GM12878 (cell line): ENCODE measurements at regions not wholly inside any gene's neighbourhood (a gene's known extent, or its start where the extent isn't known, plus 50 kb on each side); places are given as distances from the start of the nearest gene placed in this dataset.

Experiments used
- ATAC-seq: fragments of 200-7000 bp; cut with Tn5 transposase; 3 replicates; pipeline ENCODE4 v1.9.1; 2020; ENCODE audit warnings: mild to moderate bottlenecking, moderate library complexity
- BruUV-seq: library from RNA; stranded (reverse); fragments of 400-500 nt; replicated peaks from 2 replicates; lab custom pipeline; 2021; lab: Mats Ljungman, UMichigan
- CTCF ChIA-PET: fragments of 300-600 bp; sonication (Branson Sonifier 250); formaldehyde crosslinking; extraction: SDS; loops from one replicate; lab custom pipeline; 2021; ENCODE audit warnings: inconsistent platforms; lab: Yijun Ruan, JAX
- POLR2A ChIA-PET: fragments of 350-600 bp; formaldehyde crosslinking; extraction: SDS; loops from one replicate; lab custom pipeline; 2021; ENCODE audit warnings: inconsistent platforms; lab: Charles Lee
- RAD21 ChIA-PET: fragments of 300-600 bp; sonication (Branson Sonifier 250); formaldehyde crosslinking; loops from one replicate; lab custom pipeline; 2023; ENCODE audit warnings: antibody characterized with exemption; ENCODE audit not compliant: unreplicated experiment; lab: Charles Lee
- SMC1A ChIA-PET: fragments of 300-600 bp; sonication (Branson Sonifier 250); formaldehyde crosslinking; loops from one replicate; lab custom pipeline; 2023; ENCODE audit not compliant: unreplicated experiment, uncharacterized antibody; lab: Charles Lee
- DNase-seq: peaks from one replicate; pipeline ENCODE4 v3.0.0-alpha.2; 2011; ENCODE audit warnings: low read depth, low spot score
- FAIRE-seq: peaks from 3 replicates; lab custom pipeline; 2011; peaks lifted over from hg19 to GRCh38; lab: Jason Lieb, UNC
- H2AFZ ChIP-seq: 2 replicates; pipeline ENCODE4 v1.6.0; 2011; ENCODE audit warnings: low read depth, low read length, control low read depth; ENCODE audit not compliant: control insufficient read depth
- H3K27ac ChIP-seq: 2 replicates; pipeline ENCODE4 v1.5.1; 2011; ENCODE audit warnings: control low read depth; ENCODE audit not compliant: control insufficient read depth, insufficient read depth
- H3K27me3 ChIP-seq, 2 experiments: replicated peaks in 1 of 2; 2 replicates each; pipeline versions ENCODE4 v1.6.0 to v1.6.1; 2011; ENCODE audit warnings: low read length in 1 of 2; ENCODE audit not compliant: control insufficient read depth in 2 of 2, insufficient read depth in 2 of 2
- H3K36me3 ChIP-seq, 2 experiments: 2 replicates each; pipeline ENCODE4 v1.5.1; 2011; ENCODE audit warnings: low read length in 1 of 2; ENCODE audit not compliant: control insufficient read depth in 2 of 2, insufficient read depth in 2 of 2
- H3K4me1 ChIP-seq: 2 replicates; pipeline ENCODE4 v1.6.1; 2011; ENCODE audit warnings: mild to moderate bottlenecking, low read length, moderate library complexity, mixed read lengths; ENCODE audit not compliant: control insufficient read depth, insufficient read depth
- H3K4me2 ChIP-seq: 2 replicates; pipeline ENCODE4 v1.6.0; 2011; ENCODE audit warnings: control low read depth; ENCODE audit not compliant: control insufficient read depth, insufficient read depth
- H3K4me3 ChIP-seq: fragments of 200-600 bp; sonication (generic); 2 replicates; pipeline ENCODE4 v1.5.1; 2016
- H3K79me2 ChIP-seq: 2 replicates; pipeline ENCODE4 v1.6.0; 2011; ENCODE audit warnings: low read length; ENCODE audit not compliant: control insufficient read depth, insufficient read depth
- H3K9ac ChIP-seq: 2 replicates; pipeline ENCODE4 v1.8.0; 2011; ENCODE audit warnings: low read length, control low read depth, mixed read lengths; ENCODE audit not compliant: control insufficient read depth, insufficient read depth
- H3K9me3 ChIP-seq: replicated peaks from 3 replicates; pipeline ENCODE4 v1.5.1; 2011; ENCODE audit warnings: mild to moderate bottlenecking, low read length; ENCODE audit not compliant: control insufficient read depth, insufficient read depth
- H4K20me1 ChIP-seq: 2 replicates; pipeline ENCODE4 v1.6.0; 2011; ENCODE audit not compliant: control insufficient read depth, insufficient read depth
- CREM ChIP-seq: IDR thresholded peaks from 2 replicates; pipeline ENCODE4 v1.6.1; 2014; ENCODE audit warnings: antibody characterized with exemption, low read depth
- DPF2 ChIP-seq: fragments of 450-650 bp; IDR thresholded peaks from 2 replicates; pipeline ENCODE4 v1.6.1; 2017; ENCODE audit warnings: mild to moderate bottlenecking
- EED ChIP-seq: sonication (generic); IDR thresholded peaks from 2 replicates; pipeline ENCODE4 v1.6.1; 2016; ENCODE audit warnings: antibody characterized with exemption, low read depth
- FOXM1 ChIP-seq: IDR thresholded peaks from 2 replicates; pipeline ENCODE4 v1.6.1; 2012; ENCODE audit warnings: low read depth, mild to moderate bottlenecking, inconsistent platforms, low read length, moderate library complexity
- HCFC1 ChIP-seq: fragments of 150-350 bp; IDR thresholded peaks from 2 replicates; pipeline ENCODE4 v1.6.1; 2014; ENCODE audit warnings: low read length
- JUNB ChIP-seq: IDR thresholded peaks from 2 replicates; pipeline ENCODE4 v1.6.1; 2016; ENCODE audit warnings: antibody characterized with exemption, mild to moderate bottlenecking
- MEF2B ChIP-seq: fragments of 450-650 bp; IDR thresholded peaks from 2 replicates; pipeline ENCODE4 v1.6.1; 2018; ENCODE audit warnings: mild to moderate bottlenecking, moderate library complexity; ENCODE audit not compliant: partially characterized antibody, poor library complexity, severe bottlenecking
- POLR2AphosphoS2 ChIP-seq: IDR thresholded peaks from 2 replicates; pipeline ENCODE4 v1.6.1; 2011; ENCODE audit warnings: low read depth, mild to moderate bottlenecking, low read length, improper control_type of control experiment, moderate library complexity
- POU2F2 ChIP-seq: IDR thresholded peaks from 3 replicates; pipeline ENCODE4 v1.6.1; 2011; ENCODE audit warnings: low read depth, mild to moderate bottlenecking, low read length, borderline replicate concordance
- WGBS: methylation state at CpG from one replicate; pipeline ENCODE4 v1.1.6; 2016; ENCODE audit warnings: low lambda C conversion rate; ENCODE audit not compliant: insufficient replicate concordance, insufficient coverage; ENCODE audit errors: missing lambda C conversion rate; 5-methylcytosine and 5-hydroxymethylcytosine counted together
- in situ Hi-C: fragments of 300-500 bp; cut with MboI; formaldehyde crosslinking; loops from 9 replicates; pipeline ENCODE4 v1.14.3; 2018; ENCODE audit warnings: mixed read lengths
- intact Hi-C: fragments of 100-400 bp; cut with micrococcal nuclease; formaldehyde crosslinking; loops from one replicate; pipeline ENCODE4 v1.14.2; 2022; ENCODE audit not compliant: unreplicated experiment
- TF ChIP-seq, protein P1 (sequence below): IDR thresholded peaks from 2 replicates; pipeline ENCODE4 v1.6.1; 2012; ENCODE audit warnings: improper control_type of control experiment, low read depth, low read length; ENCODE audit not compliant: insufficient replicate concordance
- TF ChIP-seq, protein P2 (sequence below): fragments of 450-650 bp; formaldehyde crosslinking; IDR thresholded peaks from 2 replicates; pipeline ENCODE4 v1.4.0; 2022; ENCODE audit warnings: mild to moderate bottlenecking, moderate library complexity
- TF ChIP-seq, protein P3 (sequence below), 3 experiments: IDR thresholded peaks in 2 of 3; conservative IDR thresholded peaks in 1 of 3; 2 replicates each; pipeline ENCODE4 v1.5.1; 2011; ENCODE audit warnings: low read depth in 3 of 3, low read length in 3 of 3, mild to moderate bottlenecking in 3 of 3, control low read depth in 2 of 3, moderate library complexity in 2 of 3, inconsistent platforms in 1 of 3, mixed read lengths in 1 of 3; ENCODE audit not compliant: control insufficient read depth in 2 of 3, insufficient read depth in 1 of 3; ENCODE audit errors: extremely low read depth in 1 of 3

DNA sequence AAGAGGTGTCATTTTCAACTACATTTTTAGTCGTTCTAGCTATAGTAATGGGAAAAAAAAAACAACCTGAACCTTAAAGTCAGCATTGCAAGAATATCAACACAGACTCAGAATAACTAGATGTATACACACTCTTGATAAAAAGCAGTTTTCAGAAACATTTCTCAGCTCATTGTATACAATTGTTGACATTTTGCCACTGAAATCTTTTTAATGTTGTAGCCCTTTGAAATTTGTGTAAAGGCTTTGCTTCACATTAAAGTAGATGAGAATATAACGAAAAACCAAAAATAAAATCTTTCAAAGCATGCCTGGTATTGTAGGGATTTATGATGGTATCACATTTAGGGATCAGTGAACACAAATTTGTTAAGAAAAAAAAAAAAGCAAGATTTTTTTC, 87.2 kb upstream of the SLC10A2 start (continued):
- TF ChIP-seq, protein P1, sequence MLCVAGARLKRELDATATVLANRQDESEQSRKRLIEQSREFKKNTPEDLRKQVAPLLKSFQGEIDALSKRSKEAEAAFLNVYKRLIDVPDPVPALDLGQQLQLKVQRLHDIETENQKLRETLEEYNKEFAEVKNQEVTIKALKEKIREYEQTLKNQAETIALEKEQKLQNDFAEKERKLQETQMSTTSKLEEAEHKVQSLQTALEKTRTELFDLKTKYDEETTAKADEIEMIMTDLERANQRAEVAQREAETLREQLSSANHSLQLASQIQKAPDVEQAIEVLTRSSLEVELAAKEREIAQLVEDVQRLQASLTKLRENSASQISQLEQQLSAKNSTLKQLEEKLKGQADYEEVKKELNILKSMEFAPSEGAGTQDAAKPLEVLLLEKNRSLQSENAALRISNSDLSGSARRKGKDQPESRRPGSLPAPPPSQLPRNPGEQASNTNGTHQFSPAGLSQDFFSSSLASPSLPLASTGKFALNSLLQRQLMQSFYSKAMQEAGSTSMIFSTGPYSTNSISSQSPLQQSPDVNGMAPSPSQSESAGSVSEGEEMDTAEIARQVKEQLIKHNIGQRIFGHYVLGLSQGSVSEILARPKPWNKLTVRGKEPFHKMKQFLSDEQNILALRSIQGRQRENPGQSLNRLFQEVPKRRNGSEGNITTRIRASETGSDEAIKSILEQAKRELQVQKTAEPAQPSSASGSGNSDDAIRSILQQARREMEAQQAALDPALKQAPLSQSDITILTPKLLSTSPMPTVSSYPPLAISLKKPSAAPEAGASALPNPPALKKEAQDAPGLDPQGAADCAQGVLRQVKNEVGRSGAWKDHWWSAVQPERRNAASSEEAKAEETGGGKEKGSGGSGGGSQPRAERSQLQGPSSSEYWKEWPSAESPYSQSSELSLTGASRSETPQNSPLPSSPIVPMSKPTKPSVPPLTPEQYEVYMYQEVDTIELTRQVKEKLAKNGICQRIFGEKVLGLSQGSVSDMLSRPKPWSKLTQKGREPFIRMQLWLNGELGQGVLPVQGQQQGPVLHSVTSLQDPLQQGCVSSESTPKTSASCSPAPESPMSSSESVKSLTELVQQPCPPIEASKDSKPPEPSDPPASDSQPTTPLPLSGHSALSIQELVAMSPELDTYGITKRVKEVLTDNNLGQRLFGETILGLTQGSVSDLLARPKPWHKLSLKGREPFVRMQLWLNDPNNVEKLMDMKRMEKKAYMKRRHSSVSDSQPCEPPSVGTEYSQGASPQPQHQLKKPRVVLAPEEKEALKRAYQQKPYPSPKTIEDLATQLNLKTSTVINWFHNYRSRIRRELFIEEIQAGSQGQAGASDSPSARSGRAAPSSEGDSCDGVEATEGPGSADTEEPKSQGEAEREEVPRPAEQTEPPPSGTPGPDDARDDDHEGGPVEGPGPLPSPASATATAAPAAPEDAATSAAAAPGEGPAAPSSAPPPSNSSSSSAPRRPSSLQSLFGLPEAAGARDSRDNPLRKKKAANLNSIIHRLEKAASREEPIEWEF: no peak
- TF ChIP-seq POLR2AphosphoS2 (no peak), JUNB (no peak)

DNA sequence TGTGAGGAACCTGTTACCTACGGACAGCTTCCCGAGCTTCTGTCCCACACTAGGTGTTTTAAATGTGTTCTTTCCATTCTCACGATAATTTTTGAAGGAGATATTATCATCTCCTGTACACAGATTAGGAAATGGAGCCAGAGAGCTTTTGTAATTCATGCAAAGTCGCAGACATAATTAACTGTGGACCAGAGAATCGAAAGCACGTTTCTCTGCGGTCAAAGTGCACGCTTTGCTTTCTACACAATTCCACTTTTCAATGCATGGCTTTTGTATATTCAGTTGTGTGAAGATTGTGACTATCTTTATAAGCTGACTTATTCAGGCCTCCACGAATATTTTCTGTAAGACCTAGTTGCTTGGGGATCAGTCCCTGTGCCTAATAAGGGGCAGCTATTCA, 81.7 kb upstream of the SLC10A2 start:
- no peak overlapping the region for H3K4me3 ChIP-seq
- DNase-seq: no peak
- ChIA-PET RAD21 (interaction anchor here (1.5 kb wide), 1 partner anchor 232 kb away, joined by 6 read pairs; no protein-coding TSS in a partner anchor), SMC1A (interaction anchor here (0.8 to 5.6 kb wide), 10 partner anchors 9 to 61 kb away, joined by 3 to 33 read pairs (median 4); no protein-coding TSS in a partner anchor), POLR2A (interaction anchor here (0.9 kb wide), 1 partner anchor 24 kb away, joined by 3 read pairs; no protein-coding TSS in a partner anchor), CTCF (interaction anchor here (0.5 to 4.1 kb wide), 4 partner anchors 13 to 243 kb away, joined by 3 to 21 read pairs (median 4); no protein-coding TSS in a partner anchor)
- WGBS: 50% methylated on average over 9 of the region's 9 CpGs
- H3K79me2 ChIP-seq: no peaks in the 10 kb centered on the region
- no peak overlapping the region for H3K9ac ChIP-seq
- no TSS peak for BruUV-seq
- in situ Hi-C loops (loop anchor here (25.0 kb wide), 1 partner anchor 561 kb away; the partner anchor contains the start of gene TPP2), intact Hi-C loops (no loop called here)
- no peaks in the 10 kb centered on the region for H4K20me1 ChIP-seq
- H3K4me1 ChIP-seq: no peaks in the 10 kb centered on the region
- no peak overlapping the region for H2AFZ ChIP-seq
- FAIRE-seq: no peak
- no peak for ATAC-seq
- H3K36me3 ChIP-seq: no peaks in the 10 kb centered on the region
- H3K9me3 ChIP-seq: no peaks in the 10 kb centered on the region
- H3K27me3 ChIP-seq: no peaks in the 10 kb centered on the region
- H3K4me2 ChIP-seq: no peak overlapping the region
- no peak overlapping the region for H3K27ac ChIP-seq
- TF ChIP-seq, protein P2, sequence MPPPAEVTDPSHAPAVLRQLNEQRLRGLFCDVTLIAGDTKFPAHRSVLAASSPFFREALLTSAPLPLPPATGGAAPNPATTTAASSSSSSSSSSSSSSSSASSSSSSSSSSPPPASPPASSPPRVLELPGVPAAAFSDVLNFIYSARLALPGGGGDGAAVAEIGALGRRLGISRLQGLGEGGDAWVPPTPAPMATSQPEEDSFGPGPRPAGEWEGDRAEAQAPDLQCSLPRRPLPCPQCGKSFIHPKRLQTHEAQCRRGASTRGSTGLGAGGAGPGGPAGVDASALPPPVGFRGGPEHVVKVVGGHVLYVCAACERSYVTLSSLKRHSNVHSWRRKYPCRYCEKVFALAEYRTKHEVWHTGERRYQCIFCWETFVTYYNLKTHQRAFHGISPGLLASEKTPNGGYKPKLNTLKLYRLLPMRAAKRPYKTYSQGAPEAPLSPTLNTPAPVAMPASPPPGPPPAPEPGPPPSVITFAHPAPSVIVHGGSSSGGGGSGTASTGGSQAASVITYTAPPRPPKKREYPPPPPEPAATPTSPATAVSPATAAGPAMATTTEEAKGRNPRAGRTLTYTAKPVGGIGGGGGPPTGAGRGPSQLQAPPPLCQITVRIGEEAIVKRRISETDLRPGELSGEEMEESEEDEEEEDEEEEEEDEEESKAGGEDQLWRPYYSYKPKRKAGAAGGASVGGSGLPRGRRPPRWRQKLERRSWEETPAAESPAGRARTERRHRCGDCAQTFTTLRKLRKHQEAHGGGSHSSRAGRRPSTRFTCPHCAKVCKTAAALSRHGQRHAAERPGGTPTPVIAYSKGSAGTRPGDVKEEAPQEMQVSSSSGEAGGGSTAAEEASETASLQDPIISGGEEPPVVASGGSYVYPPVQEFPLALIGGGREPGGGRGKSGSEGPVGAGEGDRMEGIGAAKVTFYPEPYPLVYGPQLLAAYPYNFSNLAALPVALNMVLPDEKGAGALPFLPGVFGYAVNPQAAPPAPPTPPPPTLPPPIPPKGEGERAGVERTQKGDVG (CRISPR knock-in tag): no peak
- TF ChIP-seq MEF2B (no peak), DPF2 (no peak), FOXM1 (no peak), POU2F2 (no peak), HCFC1 (no peak), EED (no peak), CREM (no peak)
- TF ChIP-seq, protein P3, sequence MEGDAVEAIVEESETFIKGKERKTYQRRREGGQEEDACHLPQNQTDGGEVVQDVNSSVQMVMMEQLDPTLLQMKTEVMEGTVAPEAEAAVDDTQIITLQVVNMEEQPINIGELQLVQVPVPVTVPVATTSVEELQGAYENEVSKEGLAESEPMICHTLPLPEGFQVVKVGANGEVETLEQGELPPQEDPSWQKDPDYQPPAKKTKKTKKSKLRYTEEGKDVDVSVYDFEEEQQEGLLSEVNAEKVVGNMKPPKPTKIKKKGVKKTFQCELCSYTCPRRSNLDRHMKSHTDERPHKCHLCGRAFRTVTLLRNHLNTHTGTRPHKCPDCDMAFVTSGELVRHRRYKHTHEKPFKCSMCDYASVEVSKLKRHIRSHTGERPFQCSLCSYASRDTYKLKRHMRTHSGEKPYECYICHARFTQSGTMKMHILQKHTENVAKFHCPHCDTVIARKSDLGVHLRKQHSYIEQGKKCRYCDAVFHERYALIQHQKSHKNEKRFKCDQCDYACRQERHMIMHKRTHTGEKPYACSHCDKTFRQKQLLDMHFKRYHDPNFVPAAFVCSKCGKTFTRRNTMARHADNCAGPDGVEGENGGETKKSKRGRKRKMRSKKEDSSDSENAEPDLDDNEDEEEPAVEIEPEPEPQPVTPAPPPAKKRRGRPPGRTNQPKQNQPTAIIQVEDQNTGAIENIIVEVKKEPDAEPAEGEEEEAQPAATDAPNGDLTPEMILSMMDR (IDR thresholded peaks at IDR 0.05 in 2 of 3, conservative IDR thresholded peaks at IDR 0.05 in 1 of 3; ENCODE audit: control insufficient read depth in 2 of 3, extremely low read depth in 1 of 3, insufficient read depth in 1 of 3, low read depth in 3 of 3, low read length in 3 of 3): no peak
